ENCODE measurements at regions not wholly inside any gene's neighbourhood (a gene's known extent, or its start where the extent isn't known, plus 50 kb on each side); places are given as distances from the start of the nearest gene placed in this dataset.

DNA sequence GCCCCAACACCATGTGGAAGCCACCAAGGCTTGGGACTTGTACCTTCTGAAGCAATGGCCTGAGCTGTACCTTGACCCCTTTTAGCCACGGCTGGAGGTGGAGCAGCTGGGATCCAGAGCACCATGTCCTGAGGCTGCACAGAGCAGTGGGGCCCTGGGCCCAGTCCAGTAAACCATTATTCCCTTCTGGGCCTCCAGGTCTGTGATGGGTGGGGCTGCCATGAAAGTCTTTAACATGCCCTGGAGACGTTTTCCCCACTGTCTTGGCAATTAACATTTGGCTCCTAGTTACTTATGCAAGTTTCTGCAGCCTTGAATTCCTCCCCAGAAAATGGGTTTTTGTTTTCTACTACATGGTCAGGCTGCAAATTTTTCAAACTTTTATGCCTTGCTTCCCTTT lies 323.7 kb upstream of the ZP4 start:
- no peak overlapping the region for H3K27ac ChIP-seq (ENCODE audit: low read depth in 1 of 2, low read length in 2 of 2)
- H3K36me3 ChIP-seq (ENCODE audit: control insufficient read depth in 4 of 4, insufficient read depth in 3 of 4, low read depth in 1 of 4, low read length in 3 of 4) = no peaks in the 10 kb centered on the region
- WGBS = 42% methylated on average over 2 of the region's 2 CpGs
- no peak overlapping the region for H3K4me3 ChIP-seq (ENCODE audit: low read depth in 1 of 3, low read length in 3 of 3)
- TF ChIP-seq ATF3 (IDR thresholded peaks at IDR 0.05) = no peak
- peaks cover 0 to 1% (median 0%) of the 10 kb centered on the region in 4 donors for H3K9me3 ChIP-seq (ENCODE audit: control insufficient read depth in 4 of 4, low read length in 3 of 4)
- no peaks in the 10 kb centered on the region for H3K27me3 ChIP-seq (ENCODE audit: control insufficient read depth in 4 of 4, insufficient read depth in 4 of 4, low read length in 3 of 4)
- DNase-seq (ENCODE audit: low spot score) = no peak
- no peaks in the 10 kb centered on the region for H3K4me1 ChIP-seq (ENCODE audit: control insufficient read depth in 4 of 4, insufficient read depth in 4 of 4, low read length in 3 of 4)
- no peak overlapping the region for H3K9ac ChIP-seq (ENCODE audit: low read depth in 1 of 2, low read length in 2 of 2)

GRCh38 chr1:238205045-238205662 lies 314.4 kb upstream of the ZP4 start:
- H3K9me3 ChIP-seq (ENCODE audit: control insufficient read depth in 4 of 4, low read length in 3 of 4) = no peaks in the 10 kb centered on the region
- H3K4me3 ChIP-seq (ENCODE audit: low read depth in 1 of 3, low read length in 3 of 3) = no peak overlapping the region
- H3K27me3 ChIP-seq (ENCODE audit: control insufficient read depth in 4 of 4, insufficient read depth in 4 of 4, low read length in 3 of 4) = no peaks in the 10 kb centered on the region
- 27% methylated on average over 2 of the region's 2 CpGs for WGBS
- peak; percentile 8 for TF ChIP-seq HNF4G (IDR thresholded peaks at IDR 0.05)
- TF ChIP-seq TAF1 (conservative IDR thresholded peaks at IDR 0.05) = no peak
- TF ChIP-seq FOXA1 (IDR thresholded peaks at IDR 0.05) = peak; percentile 32
- peak in 1 of 2 donors; percentile 17 for TF ChIP-seq RAD21 (IDR thresholded peaks at IDR 0.05)
- TF ChIP-seq HNF4A (conservative IDR thresholded peaks at IDR 0.05) = peak; percentile 63 to 74
- no peak for TF ChIP-seq ZBTB33 (IDR thresholded peaks at IDR 0.05)
- peak; percentile 45 for TF ChIP-seq YY1 (IDR thresholded peaks at IDR 0.05)
- no peak for TF ChIP-seq GABPA (IDR thresholded peaks at IDR 0.05 in 1 of 2, conservative IDR thresholded peaks at IDR 0.05 in 1 of 2)
- peak in 1 of 2 donors; percentile 53 for TF ChIP-seq RXRA (IDR thresholded peaks at IDR 0.05)
- peak; percentile 62 for TF ChIP-seq FOXA2 (IDR thresholded peaks at IDR 0.05)
- TF ChIP-seq JUND (IDR thresholded peaks at IDR 0.05) = no peak
- DNase-seq (ENCODE audit: low spot score) = no peak
- no peak overlapping the region for H3K27ac ChIP-seq (ENCODE audit: low read depth in 1 of 2, low read length in 2 of 2)
- no peaks in the 10 kb centered on the region for H3K36me3 ChIP-seq (ENCODE audit: control insufficient read depth in 4 of 4, insufficient read depth in 3 of 4, low read depth in 1 of 4, low read length in 3 of 4)
- no peak overlapping the region for H3K9ac ChIP-seq (ENCODE audit: low read depth in 1 of 2, low read length in 2 of 2)
- H3K4me1 ChIP-seq (ENCODE audit: control insufficient read depth in 4 of 4, insufficient read depth in 4 of 4, low read length in 3 of 4) = peaks cover 0 to 10% (median 2%) of the 10 kb centered on the region in 4 donors

- Histone ChIP-seq H3K27ac (ENCODE audit: low read depth in 1 of 2, low read length in 2 of 2) (peak overlapping the region; percentile 36 to 70), H3K36me3 (ENCODE audit: control insufficient read depth in 4 of 4, insufficient read depth in 3 of 4, low read depth in 1 of 4, low read length in 3 of 4) (no peaks in the 10 kb centered on the region), H3K4me1 (ENCODE audit: control insufficient read depth in 4 of 4, insufficient read depth in 4 of 4, low read length in 3 of 4) (peaks cover 0 to 10% (median 2%) of the 10 kb centered on the region in 4 donors), H3K9me3 (ENCODE audit: control insufficient read depth in 4 of 4, low read length in 3 of 4) (no peaks in the 10 kb centered on the region), H3K9ac (ENCODE audit: low read depth in 1 of 2, low read length in 2 of 2) (no peak overlapping the region), H3K27me3 (ENCODE audit: control insufficient read depth in 4 of 4, insufficient read depth in 4 of 4, low read length in 3 of 4) (no peaks in the 10 kb centered on the region), H3K4me3 (ENCODE audit: low read depth in 1 of 3, low read length in 3 of 3) (no peak overlapping the region)
- 52% methylated on average over 2 of the region's 2 CpGs for WGBS
- no peak for TF ChIP-seq EGR1 (IDR thresholded peaks at IDR 0.05; ENCODE audit: low read depth in 2 of 2)
- TF ChIP-seq HNF4A (conservative IDR thresholded peaks at IDR 0.05) = peak; percentile 96 to 97
- TF ChIP-seq JUND (IDR thresholded peaks at IDR 0.05) = peak in 1 of 2 donors; percentile 27
- TF ChIP-seq HNF4G (IDR thresholded peaks at IDR 0.05) = peak; percentile 62
- peak; percentile 62 for TF ChIP-seq YY1 (IDR thresholded peaks at IDR 0.05)
- peak; percentile 42 to 58 for TF ChIP-seq RXRA (IDR thresholded peaks at IDR 0.05)
- TF ChIP-seq RAD21 (IDR thresholded peaks at IDR 0.05) = peak in 1 of 2 donors; percentile 20
- TF ChIP-seq CTCF (IDR thresholded peaks at IDR 0.05; ENCODE audit: low read depth, low read length, missing input control) = no peak
- TF ChIP-seq REST (IDR thresholded peaks at IDR 0.05) = no peak
- peak; percentile 55 for TF ChIP-seq SP1 (IDR thresholded peaks at IDR 0.05)
- DNase-seq (ENCODE audit: low spot score) = no peak
Measured at GRCh38 chr1:238201992-238202391, 311.3 kb upstream of the ZP4 start.
